T-helper 2 cell treated with Interferon-gamma antibody and Interleukin-4, amounts not matched to agents 5 μg/mL and 100 μg/mL, for 36 hours (primary cell): ENCODE measurements at regions not wholly inside any gene's neighbourhood (a gene's known extent, or its start where the extent isn't known, plus 50 kb on each side); places are given as distances from the start of the nearest gene placed in this dataset.
"Not testable (repeated sequence)": the region's sequence is repeated elsewhere in the genome, so short reads cannot be mapped to it uniquely, and the experiment has no call there.

Experiments used
- DNase-seq: peaks from one replicate; pipeline ENCODE4 v3.0.0; 2021; ENCODE audit warnings: low spot score
- H3K27ac Mint-ChIP-seq: one replicate; pipeline ENCODE4 v1.8.0; 2021; ENCODE audit warnings: mild to moderate bottlenecking, mixed read lengths
- H3K27me3 Mint-ChIP-seq: one replicate; pipeline ENCODE4 v1.8.0; 2021; ENCODE audit warnings: low read depth, mixed read lengths
- H3K36me3 Mint-ChIP-seq: one replicate; pipeline ENCODE4 v1.8.0; 2021; ENCODE audit warnings: low read depth, mixed read lengths
- H3K4me1 Mint-ChIP-seq: one replicate; pipeline ENCODE4 v1.8.0; 2021; ENCODE audit warnings: low read depth, mixed read lengths
- H3K4me3 Mint-ChIP-seq: one replicate; pipeline ENCODE4 v1.8.0; 2022; ENCODE audit warnings: mild to moderate bottlenecking, moderate library complexity, mixed read lengths
- H3K9me3 Mint-ChIP-seq: one replicate; pipeline ENCODE4 v1.8.0; 2021; ENCODE audit warnings: mixed read lengths

GRCh38 chr10:113489522-113489921, 63.3 kb upstream of the HABP2 start:
- not testable (repeated sequence) for H3K9me3 Mint-ChIP-seq, H3K27ac Mint-ChIP-seq, H3K27me3 Mint-ChIP-seq, H3K36me3 Mint-ChIP-seq, DNase-seq, H3K4me1 Mint-ChIP-seq, H3K4me3 Mint-ChIP-seq

DNA sequence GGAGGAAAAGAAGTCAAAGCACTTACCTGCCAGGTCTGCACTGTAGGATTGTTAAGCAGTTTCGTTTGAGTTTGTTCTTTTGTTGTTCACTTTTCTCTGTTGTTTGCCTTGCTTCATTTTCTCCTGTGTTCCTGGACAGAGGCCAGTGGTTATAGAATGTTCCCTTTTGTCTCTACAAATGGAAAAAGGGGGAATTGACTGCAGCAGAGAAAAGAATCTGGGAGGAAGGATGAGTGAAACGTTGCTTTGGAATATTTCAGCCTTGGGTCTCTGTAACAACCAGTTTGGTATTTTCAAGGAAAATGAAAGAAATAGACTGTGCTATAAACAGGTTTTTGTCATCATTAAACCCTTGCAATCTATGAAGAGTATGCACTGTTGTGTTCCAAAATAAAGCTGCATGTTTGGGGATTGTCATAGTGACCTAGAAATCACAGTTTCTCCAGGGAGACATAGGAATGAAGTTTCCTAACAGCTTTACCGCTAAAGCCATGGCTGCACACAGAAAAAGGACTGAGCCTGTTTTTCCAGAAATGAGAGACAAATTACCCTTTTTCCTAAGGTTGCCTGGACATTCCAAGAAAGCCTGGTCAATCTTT, 60.8 kb upstream of the HABP2 start:
- Mint-ChIP-seq H3K27me3 (no peaks in the 10 kb centered on the region), H3K27ac (no peak overlapping the region), H3K9me3 (no peaks in the 10 kb centered on the region), H3K36me3 (no peaks in the 10 kb centered on the region), H3K4me1 (no peaks in the 10 kb centered on the region), H3K4me3 (no peak overlapping the region)
- DNase-seq = no peak

- Mint-ChIP-seq H3K27ac (no peak overlapping the region), H3K4me3 (no peak overlapping the region), H3K36me3 (no peaks in the 10 kb centered on the region), H3K9me3 (no peaks in the 10 kb centered on the region), H3K4me1 (no peaks in the 10 kb centered on the region), H3K27me3 (peaks cover 3% of the 10 kb centered on the region)
- no peak for DNase-seq
Measured at GRCh38 chr10:113493195-113493594, 59.7 kb upstream of the HABP2 start.

DNA sequence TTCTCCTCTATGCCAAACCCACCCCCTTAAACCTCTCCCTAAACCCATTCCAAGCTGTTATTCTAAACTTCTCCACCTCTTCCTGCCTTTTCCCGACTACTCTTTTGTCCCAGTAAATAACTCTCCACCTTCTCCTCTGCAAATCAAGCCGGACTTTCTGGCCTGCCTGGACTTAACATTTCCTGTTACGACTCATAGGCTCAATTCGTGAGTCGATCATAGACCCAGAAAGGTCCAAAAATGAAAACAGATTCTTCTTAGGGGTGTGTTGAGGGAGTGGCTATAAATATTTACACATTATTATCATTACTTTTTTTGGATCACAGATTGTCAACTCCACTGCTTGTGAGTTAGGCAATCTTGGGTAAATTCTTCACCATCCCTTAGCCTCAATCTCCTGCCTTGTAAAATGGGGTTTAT, 59.0 kb upstream of the HABP2 start:
- H3K4me1 Mint-ChIP-seq = no peaks in the 10 kb centered on the region
- H3K9me3 Mint-ChIP-seq = no peaks in the 10 kb centered on the region
- H3K4me3 Mint-ChIP-seq = no peak overlapping the region
- no peak for DNase-seq
- no peak overlapping the region for H3K27ac Mint-ChIP-seq
- peaks cover 3% of the 10 kb centered on the region for H3K27me3 Mint-ChIP-seq
- H3K36me3 Mint-ChIP-seq = no peaks in the 10 kb centered on the region

DNA sequence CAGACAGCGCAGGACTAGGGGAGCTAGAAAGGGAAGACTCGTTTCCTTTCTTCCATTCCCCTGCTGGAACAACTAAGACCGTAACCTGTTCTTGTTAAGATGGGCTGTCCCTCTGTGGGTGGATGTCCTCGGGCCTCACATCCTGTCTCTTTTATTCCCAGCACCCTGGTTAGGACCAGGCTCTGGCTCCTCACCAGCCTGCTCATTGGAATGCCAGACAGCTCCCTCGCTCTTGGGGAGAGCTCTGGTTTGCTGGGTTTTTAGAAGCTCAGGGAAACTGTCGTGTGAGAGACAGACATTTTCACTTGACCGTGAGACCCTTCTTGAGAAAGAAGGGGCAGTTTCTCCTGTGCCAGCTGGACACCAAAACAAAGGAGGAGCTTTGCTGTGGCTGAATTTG, 58.1 kb upstream of the HABP2 start:
- H3K27me3 Mint-ChIP-seq = peaks cover 3% of the 10 kb centered on the region
- H3K9me3 Mint-ChIP-seq = no peaks in the 10 kb centered on the region
- no peak for DNase-seq
- no peaks in the 10 kb centered on the region for H3K4me1 Mint-ChIP-seq
- H3K36me3 Mint-ChIP-seq = no peaks in the 10 kb centered on the region
- H3K4me3 Mint-ChIP-seq = no peak overlapping the region
- H3K27ac Mint-ChIP-seq = no peak overlapping the region

DNA sequence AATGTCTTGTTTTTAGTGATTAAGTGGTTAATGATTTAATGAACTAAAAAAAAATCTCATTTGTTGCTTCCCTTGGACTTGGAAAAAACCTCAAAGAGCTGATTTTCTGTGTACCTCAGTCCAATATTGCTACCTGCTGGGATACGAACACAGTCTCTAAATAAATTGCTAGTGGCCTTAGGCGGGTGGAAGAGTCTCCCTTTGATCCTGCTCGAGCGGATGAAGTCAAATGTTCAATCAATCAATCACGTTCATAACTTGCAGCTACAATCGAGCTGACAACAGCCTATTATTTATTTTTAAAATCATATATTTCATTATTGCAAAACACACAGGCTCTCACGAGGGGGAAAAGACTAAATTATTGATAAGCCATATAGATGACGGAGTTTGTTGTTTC, 57.3 kb upstream of the HABP2 start:
- Mint-ChIP-seq H3K4me1 (no peaks in the 10 kb centered on the region), H3K36me3 (no peaks in the 10 kb centered on the region), H3K4me3 (no peak overlapping the region), H3K9me3 (no peaks in the 10 kb centered on the region), H3K27ac (no peak overlapping the region), H3K27me3 (peaks cover 3% of the 10 kb centered on the region)
- DNase-seq = no peak

- no peak for DNase-seq
- Mint-ChIP-seq H3K36me3 (no peaks in the 10 kb centered on the region), H3K9me3 (no peaks in the 10 kb centered on the region), H3K4me1 (no peaks in the 10 kb centered on the region), H3K27me3 (peaks cover 3% of the 10 kb centered on the region), H3K4me3 (no peak overlapping the region), H3K27ac (no peak overlapping the region)
Measured at GRCh38 chr10:113496111-113497109, 56.4 kb upstream of the HABP2 start.

DNA sequence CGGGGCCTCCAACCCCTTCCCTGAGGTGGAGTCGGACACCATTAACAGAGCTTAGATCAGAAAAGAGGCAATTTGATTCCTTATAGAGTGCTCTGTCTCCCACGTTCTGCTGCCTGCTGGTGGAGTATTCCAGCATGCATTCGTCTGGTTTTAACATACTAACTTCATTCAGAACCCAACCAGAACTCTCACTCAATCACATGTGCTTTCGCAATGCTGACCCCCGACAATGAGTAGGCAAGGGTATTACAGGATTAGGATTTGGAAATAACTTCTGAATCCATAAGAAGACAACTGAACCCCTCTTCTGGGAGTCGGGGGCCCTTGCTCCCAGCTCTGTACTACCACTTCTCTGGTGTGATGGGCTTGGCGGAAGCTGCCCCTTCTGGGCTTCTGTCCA, 55.7 kb upstream of the HABP2 start:
- DNase-seq = no peak

DNA sequence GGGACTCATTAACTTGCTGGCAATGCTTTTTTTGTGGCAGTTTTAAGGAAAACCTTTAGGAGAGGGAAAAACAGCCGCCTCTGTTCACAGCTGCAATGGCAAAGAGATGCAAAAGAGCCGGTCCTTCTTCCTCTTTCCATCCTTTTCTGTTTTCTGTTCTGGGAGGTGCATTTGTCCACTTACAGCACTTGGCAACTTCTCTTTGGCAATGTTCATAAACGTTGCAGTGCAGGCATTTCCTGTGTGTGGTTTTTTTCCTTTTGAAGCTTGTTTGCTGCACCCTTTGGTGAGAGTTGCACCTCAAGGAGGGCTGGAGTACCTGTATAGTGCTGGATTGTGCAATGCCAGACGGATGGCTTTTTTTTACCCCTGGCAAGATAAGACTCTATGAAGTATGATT, 53.9 kb upstream of the HABP2 start:
- no peaks in the 10 kb centered on the region for H3K9me3 Mint-ChIP-seq
- no peak overlapping the region for H3K4me3 Mint-ChIP-seq
- peaks cover 3% of the 10 kb centered on the region for H3K27me3 Mint-ChIP-seq
- H3K27ac Mint-ChIP-seq = no peak overlapping the region
- H3K4me1 Mint-ChIP-seq = no peaks in the 10 kb centered on the region
- no peaks in the 10 kb centered on the region for H3K36me3 Mint-ChIP-seq
- no peak for DNase-seq

More for the DNA sequence above, 55.7 kb upstream of the HABP2 start:
- Mint-ChIP-seq H3K4me1 (no peaks in the 10 kb centered on the region), H3K36me3 (no peaks in the 10 kb centered on the region), H3K27me3 (peaks cover 3% of the 10 kb centered on the region), H3K4me3 (no peak overlapping the region), H3K9me3 (no peaks in the 10 kb centered on the region), H3K27ac (no peak overlapping the region)

DNA sequence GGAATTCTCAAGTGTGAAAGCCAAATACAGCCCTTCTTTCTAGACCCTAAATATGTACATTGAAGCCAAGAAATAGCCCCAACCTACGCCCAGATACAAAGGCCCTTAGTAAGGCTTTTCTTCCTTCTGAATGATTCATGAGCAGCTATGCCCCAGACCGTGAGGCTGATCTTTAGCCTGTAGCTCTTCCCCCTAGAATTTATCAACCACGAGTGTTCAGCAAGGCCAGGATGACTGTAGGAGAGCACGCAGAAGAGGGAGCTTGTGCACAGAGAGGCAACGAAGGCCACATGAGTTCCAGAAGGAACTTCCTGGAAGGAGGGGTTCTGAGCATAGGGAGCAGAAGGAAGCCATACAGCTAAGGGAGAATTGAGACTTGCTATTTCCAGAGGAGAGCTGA, 53.0 kb upstream of the HABP2 start:
- Mint-ChIP-seq H3K9me3 (no peaks in the 10 kb centered on the region), H3K4me3 (no peak overlapping the region), H3K27me3 (peaks cover 3% of the 10 kb centered on the region), H3K36me3 (no peaks in the 10 kb centered on the region), H3K4me1 (no peaks in the 10 kb centered on the region), H3K27ac (no peak overlapping the region)
- DNase-seq = no peak

DNA sequence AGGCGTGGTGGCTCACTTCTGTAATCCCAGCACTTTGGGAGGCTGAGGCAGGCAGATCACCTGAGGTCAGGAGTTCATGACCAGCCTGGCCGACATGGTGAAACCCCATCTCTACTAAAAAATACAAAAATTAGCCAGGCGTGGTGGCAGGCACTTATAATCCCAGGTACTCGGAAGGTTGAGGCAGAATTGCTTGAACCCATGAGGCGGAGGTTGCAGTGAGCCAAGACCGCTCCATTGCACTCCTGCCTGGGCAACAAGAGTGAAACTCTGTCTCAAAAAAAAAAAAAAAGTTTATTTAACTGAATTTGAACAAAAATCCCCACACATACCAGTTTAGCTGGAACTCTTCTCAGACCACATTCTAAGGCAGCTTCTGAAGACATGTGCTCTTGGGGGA, 51.8 kb upstream of the HABP2 start:
- not testable (repeated sequence) for H3K27me3 Mint-ChIP-seq, H3K36me3 Mint-ChIP-seq, H3K27ac Mint-ChIP-seq, H3K9me3 Mint-ChIP-seq, H3K4me1 Mint-ChIP-seq, H3K4me3 Mint-ChIP-seq, DNase-seq
